NB4 (cell line): ENCODE measurements at regions not wholly inside any gene's neighbourhood (a gene's known extent, or its start where the extent isn't known, plus 50 kb on each side); places are given as distances from the start of the nearest gene placed in this dataset.

ENCODE experiments used
- DNase-seq: peaks from one replicate; pipeline ENCODE4 v3.0.0; 2010; ENCODE audit warnings: low read depth
- H3K4me3 ChIP-seq: one replicate; pipeline ENCODE4 v1.5.1; 2011; ENCODE audit warnings: mild to moderate bottlenecking, low read depth, low read length, moderate library complexity
- MYC ChIP-seq: IDR thresholded peaks from 2 replicates; pipeline ENCODE4 v1.6.1; 2011; ENCODE audit warnings: low read depth, low read length
- POLR2A ChIP-seq: IDR thresholded peaks from 2 replicates; pipeline ENCODE4 v1.6.1; 2011; ENCODE audit warnings: mild to moderate bottlenecking; ENCODE audit not compliant: insufficient read length; ENCODE audit errors: extremely low read depth
- TF ChIP-seq, protein P1 (sequence below): IDR thresholded peaks from one replicate; pipeline ENCODE4 v1.5.1; 2012; ENCODE audit warnings: low read depth, low read length
- TF ChIP-seq, protein P2 (sequence below): IDR thresholded peaks from 2 replicates; pipeline ENCODE4 v1.6.1; 2011; ENCODE audit warnings: low read depth, low read length

DNA sequence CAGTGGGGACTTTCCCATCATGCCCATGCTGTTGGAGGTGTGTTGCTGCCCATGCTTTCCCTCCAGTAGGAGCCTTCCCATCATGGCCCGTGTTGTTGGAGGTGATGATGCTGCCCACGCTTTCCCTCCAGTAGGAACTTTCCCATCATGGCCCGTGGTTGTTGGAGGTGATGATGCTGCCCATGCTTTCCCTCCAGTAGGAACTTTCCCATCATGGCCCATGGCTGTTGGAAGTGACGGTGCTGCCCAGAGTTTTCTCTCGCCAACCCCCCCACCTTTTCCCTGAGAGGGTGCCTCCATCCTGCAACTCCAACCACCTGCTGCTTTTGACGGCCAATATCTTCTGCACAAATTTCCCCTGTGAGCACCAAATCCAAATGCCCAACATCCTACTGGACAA lies 205.7 kb downstream of the TOMM20 start:
- DNase-seq: no peak
- H3K4me3 ChIP-seq: no peak overlapping the region
- TF ChIP-seq, protein P1, sequence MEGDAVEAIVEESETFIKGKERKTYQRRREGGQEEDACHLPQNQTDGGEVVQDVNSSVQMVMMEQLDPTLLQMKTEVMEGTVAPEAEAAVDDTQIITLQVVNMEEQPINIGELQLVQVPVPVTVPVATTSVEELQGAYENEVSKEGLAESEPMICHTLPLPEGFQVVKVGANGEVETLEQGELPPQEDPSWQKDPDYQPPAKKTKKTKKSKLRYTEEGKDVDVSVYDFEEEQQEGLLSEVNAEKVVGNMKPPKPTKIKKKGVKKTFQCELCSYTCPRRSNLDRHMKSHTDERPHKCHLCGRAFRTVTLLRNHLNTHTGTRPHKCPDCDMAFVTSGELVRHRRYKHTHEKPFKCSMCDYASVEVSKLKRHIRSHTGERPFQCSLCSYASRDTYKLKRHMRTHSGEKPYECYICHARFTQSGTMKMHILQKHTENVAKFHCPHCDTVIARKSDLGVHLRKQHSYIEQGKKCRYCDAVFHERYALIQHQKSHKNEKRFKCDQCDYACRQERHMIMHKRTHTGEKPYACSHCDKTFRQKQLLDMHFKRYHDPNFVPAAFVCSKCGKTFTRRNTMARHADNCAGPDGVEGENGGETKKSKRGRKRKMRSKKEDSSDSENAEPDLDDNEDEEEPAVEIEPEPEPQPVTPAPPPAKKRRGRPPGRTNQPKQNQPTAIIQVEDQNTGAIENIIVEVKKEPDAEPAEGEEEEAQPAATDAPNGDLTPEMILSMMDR: no peak
- no peak for TF ChIP-seq MYC
- TF ChIP-seq POLR2A: no peak
- TF ChIP-seq, protein P2, sequence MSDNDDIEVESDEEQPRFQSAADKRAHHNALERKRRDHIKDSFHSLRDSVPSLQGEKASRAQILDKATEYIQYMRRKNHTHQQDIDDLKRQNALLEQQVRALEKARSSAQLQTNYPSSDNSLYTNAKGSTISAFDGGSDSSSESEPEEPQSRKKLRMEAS: no peak

DNA sequence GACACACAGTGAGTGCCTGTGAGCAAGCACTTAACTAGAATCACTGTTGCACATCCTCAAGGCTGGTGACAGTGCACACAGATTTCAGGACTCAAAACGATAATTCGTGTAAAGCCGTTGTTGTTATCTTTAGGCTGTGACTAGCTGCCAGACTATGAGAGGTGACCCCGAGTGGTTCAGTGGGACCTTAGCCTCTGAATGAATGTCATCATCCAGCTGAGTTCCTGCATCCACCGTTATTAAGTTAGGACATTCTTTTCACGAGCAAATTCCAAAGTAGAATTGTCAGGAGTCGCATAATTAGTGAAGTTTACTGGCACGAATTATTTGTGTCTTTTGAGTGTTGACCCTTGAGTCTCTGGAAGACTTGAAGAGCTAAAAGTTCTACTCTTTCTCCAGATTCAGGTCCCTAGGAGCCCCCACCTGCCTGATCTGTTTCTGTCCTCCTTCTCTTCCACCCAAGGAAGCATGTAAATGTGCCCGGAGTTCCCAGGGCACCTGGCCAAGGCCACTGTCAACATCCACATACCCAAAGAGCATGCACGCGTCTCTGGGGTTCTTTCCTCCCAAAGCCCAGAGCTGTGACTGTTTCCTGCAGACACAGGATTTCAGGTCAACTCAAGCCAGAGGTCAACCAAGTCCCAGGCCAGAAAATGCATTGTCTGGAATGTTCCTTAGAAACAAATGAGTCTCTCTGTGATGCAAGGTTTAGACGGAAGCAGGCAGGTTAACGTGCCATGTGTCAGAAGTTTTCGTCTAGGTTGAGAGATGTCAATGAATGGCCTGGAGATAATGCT lies 207.2 kb downstream of the TOMM20 start:
- DNase-seq: no peak

DNA sequence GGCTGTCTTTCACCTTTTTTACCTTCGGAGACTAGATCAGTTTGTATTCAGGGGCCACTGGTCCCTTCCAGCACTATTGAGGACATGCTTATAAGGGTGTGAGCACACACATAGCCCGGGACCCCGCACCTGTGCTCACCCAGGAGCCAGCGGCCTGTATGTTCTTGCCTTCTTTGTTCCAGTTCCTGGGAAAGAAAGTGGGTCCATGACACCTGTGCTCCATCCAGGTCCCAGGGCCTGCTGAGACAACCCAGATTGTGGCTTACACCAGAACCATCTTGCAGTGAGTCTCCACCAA lies 207.8 kb downstream of the TOMM20 start:
- no peak overlapping the region for H3K4me3 ChIP-seq
- TF ChIP-seq POLR2A (no peak), MYC (no peak)
- TF ChIP-seq, protein P2: no peak
- TF ChIP-seq, protein P1: no peak
- no peak for DNase-seq

More for the DNA sequence above, 207.2 kb downstream of the TOMM20 start:
- no peak for TF ChIP-seq MYC
- TF ChIP-seq, protein P1: no peak
- no peak overlapping the region for H3K4me3 ChIP-seq

DNA sequence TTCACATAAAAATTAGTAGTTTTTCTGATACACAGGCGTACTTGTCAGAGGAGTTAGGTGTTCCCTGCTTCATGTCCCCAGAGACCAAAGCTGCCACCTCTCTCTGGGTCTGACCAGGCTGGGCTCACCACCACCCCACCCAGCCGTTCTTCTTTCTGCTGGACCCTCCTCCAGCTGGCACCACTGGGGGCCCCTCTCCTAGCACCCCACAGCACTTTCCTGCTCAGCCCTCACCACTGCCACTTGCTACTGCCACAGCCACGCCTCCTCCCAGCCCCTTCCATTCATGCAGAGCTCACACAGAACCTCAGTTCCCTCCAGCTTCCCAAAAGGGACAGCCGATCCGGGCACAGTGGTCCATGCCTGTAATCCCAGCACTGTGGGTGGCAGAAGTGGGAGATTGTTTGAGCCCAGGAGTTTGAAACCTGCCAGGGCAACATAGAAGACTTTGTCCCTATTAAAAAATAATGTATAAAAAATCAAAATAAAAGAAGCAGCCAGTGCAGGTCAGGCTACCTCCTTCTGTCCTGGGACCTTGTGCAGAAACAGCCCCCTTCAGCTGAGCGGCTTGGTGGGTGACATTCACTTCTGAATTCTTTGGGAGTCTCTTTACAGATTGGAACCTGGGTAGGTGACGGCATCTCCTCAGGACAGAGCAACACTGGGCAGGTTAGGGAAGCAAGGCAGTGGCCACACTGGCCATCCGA lies 208.3 kb downstream of the TOMM20 start:
- TF ChIP-seq, protein P2: no peak
- TF ChIP-seq POLR2A (no peak), MYC (no peak)
- TF ChIP-seq, protein P1: no peak
- H3K4me3 ChIP-seq: no peak overlapping the region
- DNase-seq: no peak

DNA sequence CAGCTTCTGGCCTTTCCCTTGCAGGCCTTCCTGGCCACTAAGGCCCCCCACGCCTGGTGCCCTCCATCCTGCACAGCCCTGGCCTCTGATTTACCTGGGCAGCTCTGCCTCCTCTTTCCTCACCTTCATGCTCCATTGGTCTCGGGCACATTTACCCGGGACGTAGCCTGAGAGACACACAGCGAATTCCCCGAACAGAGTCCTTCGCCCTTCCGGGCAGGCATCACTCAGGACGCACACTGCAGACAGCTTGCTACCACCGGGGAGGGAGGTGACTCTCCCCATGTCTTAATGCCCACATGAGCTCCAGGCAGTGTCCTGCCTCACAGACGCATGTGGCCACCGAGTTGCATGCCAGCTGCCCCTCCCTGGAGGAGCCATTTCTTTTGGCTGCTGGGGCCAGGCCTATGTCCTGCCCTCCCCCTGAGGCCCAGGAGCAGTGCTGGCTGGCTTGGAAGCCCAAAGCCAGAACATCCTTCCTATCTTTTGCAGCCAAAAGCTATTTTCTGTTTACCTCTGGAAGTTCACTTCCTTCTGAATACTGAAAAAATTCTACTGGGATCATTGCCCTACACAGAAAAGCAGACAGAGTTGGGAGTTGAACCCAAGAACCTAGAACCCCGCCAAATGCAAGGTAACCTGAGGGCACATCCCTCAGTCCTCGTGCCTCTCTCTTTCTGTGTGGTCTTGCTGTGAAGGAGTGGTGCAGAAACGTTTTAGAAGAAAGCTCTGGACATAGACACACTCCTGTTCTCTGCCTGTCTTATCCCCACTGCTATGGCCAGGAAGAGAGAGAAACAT lies 209.5 kb downstream of the TOMM20 start:
- H3K4me3 ChIP-seq: no peak overlapping the region
- TF ChIP-seq, protein P2: no peak
- TF ChIP-seq MYC (no peak), POLR2A (no peak)
- TF ChIP-seq, protein P1: no peak
- no peak for DNase-seq
